PFSK-1 (cell line): ENCODE measurements at regions not wholly inside any gene's neighbourhood (a gene's known extent, or its start where the extent isn't known, plus 50 kb on each side); places are given as distances from the start of the nearest gene placed in this dataset.

Experiments used
- FOXP2 ChIP-seq: optimal IDR thresholded peaks from 2 replicates; pipeline ENCODE3; 2011; ENCODE audit warnings: borderline replicate concordance, control low read depth, inconsistent platforms; ENCODE audit not compliant: insufficient read depth; ENCODE audit errors: extremely low read length, extremely low read depth
- POLR2AphosphoS5 ChIP-seq: IDR thresholded peaks from 2 replicates; pipeline ENCODE4 v1.6.1; 2012; ENCODE audit warnings: low read depth, mild to moderate bottlenecking, control low read depth, low read length, moderate library complexity
- REST ChIP-seq, 2 experiments: IDR thresholded peaks; 2 replicates each; pipeline versions ENCODE4 v1.6.1 to v1.8.0; 2011 to 2012; ENCODE audit warnings: low read depth in 2 of 2, low read length in 2 of 2, control low read depth in 1 of 2, inconsistent platforms in 1 of 2, mild to moderate bottlenecking in 1 of 2, moderate library complexity in 1 of 2; ENCODE audit not compliant: insufficient read depth in 1 of 2
- SIN3A ChIP-seq: IDR thresholded peaks from 2 replicates; pipeline ENCODE4 v1.6.1; 2012; ENCODE audit warnings: mild to moderate bottlenecking, low read length, moderate library complexity, borderline replicate concordance; ENCODE audit not compliant: insufficient read depth
- TAF1 ChIP-seq: IDR thresholded peaks from 2 replicates; pipeline ENCODE4 v1.6.1; 2012; ENCODE audit warnings: low read length, control low read depth, borderline replicate concordance; ENCODE audit not compliant: insufficient read depth

GRCh38 chr5:164518741-164519080 lies 1013.3 kb downstream of the MAT2B start:
- TF ChIP-seq FOXP2 (no peak), REST (IDR thresholded peaks at IDR 0.05; ENCODE audit: insufficient read depth in 1 of 2, low read depth in 2 of 2, low read length in 2 of 2) (no peak), POLR2AphosphoS5 (no peak), TAF1 (no peak), SIN3A (no peak)

GRCh38 chr5:164532235-164532900 lies 1026.9 kb downstream of the MAT2B start:
- TF ChIP-seq FOXP2 = no peak
- TF ChIP-seq SIN3A = no peak
- TF ChIP-seq POLR2AphosphoS5 = no peak
- TF ChIP-seq TAF1 = no peak
- no peak for TF ChIP-seq REST (IDR thresholded peaks at IDR 0.05; ENCODE audit: insufficient read depth in 1 of 2, low read depth in 2 of 2, low read length in 2 of 2)

GRCh38 chr5:164540174-164540573 lies 1034.8 kb downstream of the MAT2B start:
- TF ChIP-seq FOXP2 (no peak), SIN3A (no peak), TAF1 (no peak), POLR2AphosphoS5 (no peak)

- no peak for TF ChIP-seq TAF1
- TF ChIP-seq REST (IDR thresholded peaks at IDR 0.05; ENCODE audit: insufficient read depth in 1 of 2, low read depth in 2 of 2, low read length in 2 of 2) = no peak
- no peak for TF ChIP-seq FOXP2
- TF ChIP-seq SIN3A = no peak
- TF ChIP-seq POLR2AphosphoS5 = no peak
Observed at GRCh38 chr5:164545507-164545906, 1040.1 kb downstream of the MAT2B start.

- TF ChIP-seq FOXP2 = no peak
- TF ChIP-seq TAF1 = no peak
- no peak for TF ChIP-seq POLR2AphosphoS5
- no peak for TF ChIP-seq SIN3A
- TF ChIP-seq REST (IDR thresholded peaks at IDR 0.05; ENCODE audit: insufficient read depth in 1 of 2, low read depth in 2 of 2, low read length in 2 of 2) = no peak
Observed at GRCh38 chr5:164553851-164554250, 1048.4 kb downstream of the MAT2B start.
